Urothelium cell line (cell line): ENCODE measurements at regions not wholly inside any gene's neighbourhood (a gene's known extent, or its start where the extent isn't known, plus 50 kb on each side); places are given as distances from the start of the nearest gene placed in this dataset.
A peak's percentile ranks its signal among the peaks of the same experiment; 100 is the strongest.
"Not testable (repeated sequence)": the region's sequence is repeated elsewhere in the genome, so short reads cannot be mapped to it uniquely, and the experiment has no call there.

Experiments used
- DNase-seq: peaks from one replicate; pipeline ENCODE4 v3.0.0; 2011; ENCODE audit warnings: low spot score, mixed read lengths
- FAIRE-seq: peaks from 2 replicates; lab custom pipeline; 2011; peaks lifted over from hg19 to GRCh38; lab: Jason Lieb, UNC

DNA sequence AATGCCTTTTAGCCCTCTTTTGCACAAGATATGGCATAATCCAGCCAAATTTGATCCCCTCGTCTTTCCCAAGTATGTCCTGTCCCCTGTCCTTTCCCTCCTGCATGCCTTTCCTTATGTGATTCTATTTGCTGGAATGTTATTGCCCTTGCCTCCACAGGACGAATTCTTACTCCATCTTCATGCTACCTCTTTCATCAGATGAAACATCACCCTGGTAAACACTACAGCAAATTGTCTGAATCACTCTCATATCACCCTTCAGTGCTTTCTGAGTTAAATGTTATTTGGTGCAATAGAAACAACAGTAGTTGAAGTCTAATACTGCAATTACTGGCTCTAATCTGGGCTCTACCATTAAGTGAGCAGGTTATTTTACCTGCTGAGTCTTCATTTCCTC lies 52.2 kb upstream of the FAT1 start:
- DNase-seq (no peak), FAIRE-seq (no peak)

DNA sequence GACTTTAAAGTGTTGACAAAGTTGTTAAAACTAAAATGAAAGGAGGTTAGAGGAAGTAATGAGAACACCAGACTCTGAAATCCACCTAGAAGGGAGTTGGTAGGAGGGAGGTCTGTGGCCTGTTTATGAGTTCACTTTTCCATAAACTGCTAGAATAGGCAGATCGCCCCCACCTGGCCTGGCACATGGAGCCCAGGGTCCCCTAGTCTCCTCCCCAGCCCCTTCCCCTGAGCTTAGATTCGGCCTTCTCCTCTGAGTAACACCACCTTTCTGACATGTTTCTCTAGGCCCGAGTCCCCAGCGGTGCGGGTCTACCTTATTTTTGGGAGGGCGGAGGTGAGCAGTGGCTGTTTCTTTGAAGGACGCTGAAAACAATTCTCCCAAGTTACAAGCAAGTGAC lies 54.5 kb upstream of the FAT1 start:
- FAIRE-seq: no peak
- DNase-seq: no peak

GRCh38 chr4:186780291-186781031 lies 56.8 kb upstream of the FAT1 start:
- FAIRE-seq: no peak
- DNase-seq: no peak

DNA sequence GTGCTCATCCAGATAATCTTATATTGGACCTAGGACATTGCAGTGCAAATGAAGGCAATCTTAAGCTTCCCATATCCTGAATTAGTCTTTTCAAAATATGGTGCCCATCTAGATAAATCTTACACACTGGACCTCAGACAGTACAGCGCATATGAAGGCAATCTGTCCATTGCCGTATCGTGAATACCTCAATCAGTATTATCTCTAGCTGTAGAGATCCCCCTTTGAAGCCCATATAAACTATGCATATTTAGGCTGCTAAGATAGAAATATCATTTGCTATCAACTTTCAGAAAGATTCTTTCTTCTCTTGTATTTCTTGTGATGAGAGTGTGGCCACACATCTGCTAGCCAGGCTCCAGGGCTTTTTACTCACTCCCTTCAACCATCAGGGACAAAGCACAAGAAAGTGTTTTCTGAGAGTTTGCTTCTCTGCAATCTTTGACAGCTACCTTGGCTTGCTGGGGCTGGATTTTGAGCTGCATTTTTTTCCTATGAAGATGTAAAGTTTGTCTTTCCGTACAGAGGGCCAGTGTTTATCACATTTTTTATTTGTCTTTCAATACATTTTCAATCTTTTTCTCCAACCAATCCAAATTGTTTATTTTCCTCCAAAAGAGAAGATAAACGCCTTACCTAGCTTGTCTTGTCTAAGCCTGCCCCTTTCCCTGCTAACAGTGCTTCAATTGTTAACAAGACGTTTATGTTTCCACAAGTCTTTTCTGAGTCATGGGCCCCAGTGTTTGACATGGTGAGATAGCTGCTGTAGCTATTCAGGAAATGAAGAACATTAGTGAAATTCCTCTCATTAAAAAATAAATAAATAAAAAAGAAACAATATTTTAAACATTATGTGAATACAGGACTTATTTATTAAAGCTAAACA lies 57.6 kb upstream of the FAT1 start:
- no peak for FAIRE-seq
- peak; percentile 63 for DNase-seq

- FAIRE-seq (no peak), DNase-seq (no peak)
These were observed 58.6 kb upstream of the FAT1 start for GRCh38 chr4:186782302-186782701.

- FAIRE-seq (no peak), DNase-seq (no peak)
These were observed 63.9 kb upstream of the FAT1 start for GRCh38 chr4:186787536-186787935.

- DNase-seq: no peak
- FAIRE-seq: no peak
These were observed 66.0 kb upstream of the FAT1 start for GRCh38 chr4:186789651-186790050.

DNA sequence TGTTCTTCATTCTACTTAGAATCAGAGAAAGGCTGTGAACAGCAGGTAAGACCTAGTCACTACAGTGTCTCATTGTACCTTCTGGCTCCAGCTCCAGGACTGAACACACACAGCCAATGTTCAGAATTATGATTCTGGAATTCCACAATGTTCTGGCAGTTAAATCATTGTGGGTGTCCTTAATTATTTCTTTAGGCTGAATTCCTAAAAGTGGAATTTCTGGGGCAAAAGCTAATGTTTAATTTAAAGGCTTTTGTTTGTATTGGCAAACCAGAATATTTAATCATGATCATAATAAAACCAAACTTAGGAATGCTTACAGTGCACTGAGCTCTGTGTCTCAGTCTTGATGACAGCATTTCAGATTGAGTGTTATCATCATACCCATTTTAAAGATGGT lies 67.0 kb upstream of the FAT1 start:
- FAIRE-seq (no peak), DNase-seq (no peak)

- FAIRE-seq: no peak
- no peak for DNase-seq
These were observed 69.2 kb upstream of the FAT1 start for GRCh38 chr4:186792728-186793366.

GRCh38 chr4:186798951-186799659 lies 75.4 kb upstream of the FAT1 start:
- FAIRE-seq (no peak), DNase-seq (no peak)

- no peak for FAIRE-seq
- DNase-seq: no peak
These were observed 81.6 kb upstream of the FAT1 start for GRCh38 chr4:186805020-186805820.

DNA sequence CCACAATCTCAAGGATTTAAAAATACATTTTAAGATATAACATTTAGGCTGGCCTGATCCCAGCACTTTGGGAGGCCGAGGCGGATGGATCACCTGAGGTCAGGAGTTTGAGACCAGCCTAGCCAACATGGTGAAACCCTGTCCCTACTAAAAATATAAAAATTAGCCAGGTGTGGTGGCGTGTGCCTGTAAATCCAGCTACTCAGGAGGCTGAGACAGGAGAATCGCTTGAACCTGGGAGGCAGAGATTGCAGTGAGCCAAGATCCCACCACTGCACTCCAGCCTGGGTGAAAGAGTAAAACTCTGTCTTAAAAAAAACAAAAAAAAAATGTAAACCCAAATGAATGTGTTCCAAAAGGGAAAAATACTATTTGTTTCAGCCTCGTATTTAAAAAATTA lies 82.3 kb upstream of the FAT1 start:
- not testable (repeated sequence) for FAIRE-seq

DNA sequence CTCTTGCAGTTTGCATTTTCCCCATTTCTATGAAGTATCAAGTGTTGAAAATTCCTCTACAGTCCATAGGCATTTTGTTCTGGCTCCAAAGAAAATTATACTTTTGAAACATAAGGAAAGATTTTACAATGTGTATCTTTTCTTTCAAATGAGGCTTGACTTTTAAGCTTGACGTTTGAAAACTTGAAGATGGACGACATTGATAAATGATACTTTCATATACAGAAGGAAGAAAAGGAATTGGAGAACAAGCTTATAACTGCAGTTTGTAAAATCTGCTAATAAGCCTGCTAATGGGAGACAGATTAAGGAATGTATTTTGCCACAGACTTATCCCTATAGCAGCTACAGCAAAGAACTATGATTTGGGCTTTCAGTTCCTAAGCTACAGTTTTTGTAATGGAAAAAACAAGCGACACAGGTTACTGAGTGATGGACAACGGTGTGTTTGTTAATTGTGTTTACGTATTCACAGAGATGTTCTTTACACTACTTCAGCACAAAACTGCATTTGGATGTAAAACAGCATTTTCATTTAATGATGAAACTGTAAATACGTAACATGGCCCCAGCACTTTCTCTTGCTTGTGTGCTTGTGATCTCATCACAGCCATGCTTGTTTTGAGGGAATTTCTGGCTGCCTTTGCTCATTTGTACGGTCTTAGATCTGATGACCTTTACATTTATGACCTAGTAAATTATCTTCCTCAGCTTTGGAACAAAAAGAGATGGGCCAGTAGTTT lies 83.2 kb upstream of the FAT1 start:
- no peak for FAIRE-seq
- DNase-seq: no peak

More for the DNA sequence above, 82.3 kb upstream of the FAT1 start:
- DNase-seq: not testable (repeated sequence)

DNA sequence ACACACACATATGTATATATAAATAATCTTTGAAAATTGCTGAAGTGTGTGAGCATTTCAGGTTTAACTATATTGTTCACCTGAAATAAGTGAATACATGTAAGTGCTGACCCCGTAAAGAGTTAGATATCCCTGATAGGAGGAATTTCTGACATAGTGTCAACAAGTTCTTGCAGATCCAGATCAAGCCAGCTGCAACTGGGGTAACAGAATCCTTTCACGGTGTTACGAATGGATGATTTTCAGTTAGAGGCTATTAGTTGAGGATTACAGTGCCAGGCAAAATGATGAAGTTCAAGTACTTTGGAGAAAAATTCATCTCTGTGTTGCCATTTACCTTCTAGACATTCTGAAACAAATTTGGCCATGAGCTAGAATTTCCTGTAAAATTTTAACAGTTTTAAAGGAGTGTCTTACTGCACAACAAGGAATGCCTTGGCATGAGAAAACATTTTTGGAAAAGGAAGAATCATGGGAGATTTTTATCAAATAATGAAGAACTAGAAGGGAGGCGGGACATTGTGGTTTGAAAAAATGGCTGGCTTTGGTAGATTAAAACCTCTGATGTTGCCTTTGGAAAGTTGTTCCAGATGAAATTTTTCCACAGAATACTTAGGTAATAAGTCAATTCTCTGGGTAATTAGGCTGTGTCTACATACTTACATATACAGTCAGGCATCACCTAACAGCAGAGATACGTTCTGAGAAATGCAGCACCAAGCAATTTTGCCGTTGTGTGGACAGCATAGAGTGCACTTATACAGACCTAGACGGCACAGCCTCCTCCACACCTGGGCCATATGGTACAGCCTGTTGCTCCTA lies 84.4 kb upstream of the FAT1 start:
- FAIRE-seq: no peak
- no peak for DNase-seq

- FAIRE-seq (no peak), DNase-seq (peak; percentile 26)
These were observed 85.0 kb upstream of the FAT1 start for GRCh38 chr4:186808630-186809018.

DNA sequence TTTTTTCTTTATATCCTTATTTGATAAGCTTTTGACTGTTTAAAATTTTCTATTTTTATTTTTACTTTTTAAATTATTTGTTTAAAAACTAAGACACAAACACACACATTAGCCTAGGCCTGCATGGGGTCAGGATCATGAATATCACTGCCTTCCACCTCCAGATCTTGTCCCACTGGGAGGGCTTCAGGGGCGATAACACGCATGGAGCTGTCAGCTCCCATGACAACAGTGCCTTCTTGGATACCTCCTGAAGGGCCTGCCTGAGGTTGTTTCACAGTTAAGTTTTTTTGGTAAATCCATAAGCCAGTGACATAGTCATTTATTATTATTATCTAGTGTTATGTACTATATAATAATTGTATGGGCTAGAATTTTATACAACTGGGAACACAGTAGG lies 85.4 kb upstream of the FAT1 start:
- FAIRE-seq (no peak), DNase-seq (no peak)

DNA sequence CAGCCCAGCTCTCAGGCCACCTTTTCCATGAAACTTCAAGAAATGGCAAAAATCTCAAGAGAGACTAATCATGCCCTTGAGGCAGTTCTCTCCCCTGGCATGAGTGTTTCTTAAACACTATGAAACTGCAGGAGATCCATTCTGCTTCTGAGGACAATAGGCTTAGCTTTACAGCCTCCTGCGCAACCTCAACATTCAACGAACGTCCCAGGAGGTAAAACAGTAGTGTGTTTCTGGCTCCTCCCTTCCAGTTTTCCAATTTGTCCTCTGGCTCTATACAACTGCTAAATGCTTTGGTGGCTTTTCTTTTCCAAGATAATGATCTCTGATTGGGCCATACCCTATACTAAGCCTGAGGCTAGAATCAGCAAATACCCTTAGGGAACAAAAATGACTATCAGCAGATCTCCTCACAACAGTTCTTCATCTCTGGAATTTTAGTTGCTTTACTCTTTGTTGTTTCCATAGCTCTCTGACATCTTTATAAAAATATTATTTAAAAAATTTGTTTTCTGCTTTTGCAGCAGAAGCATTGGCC lies 87.0 kb upstream of the FAT1 start:
- FAIRE-seq (no peak), DNase-seq (no peak)

DNA sequence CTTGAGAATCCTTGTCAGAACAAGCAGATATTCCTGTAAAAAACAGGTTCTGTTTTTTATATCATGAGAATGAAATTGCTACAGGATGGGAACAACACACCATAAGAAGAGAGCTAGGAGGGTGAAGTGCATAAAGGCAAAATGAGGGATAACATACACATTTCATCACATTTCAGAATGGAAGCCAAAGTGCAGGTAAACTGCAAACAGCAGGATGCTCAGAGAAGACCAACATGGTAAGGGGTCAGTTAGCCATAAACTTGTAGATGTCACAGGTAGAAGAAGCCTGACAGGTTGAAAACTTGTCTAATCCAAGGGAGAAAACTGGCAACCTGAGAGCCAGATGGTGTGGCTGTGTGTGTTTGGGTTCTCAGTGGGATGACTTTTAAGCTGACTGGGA lies 88.9 kb upstream of the FAT1 start:
- no peak for DNase-seq
- FAIRE-seq: no peak
